GM12878 (cell line): ENCODE measurements at regions not wholly inside any gene's neighbourhood (a gene's known extent, or its start where the extent isn't known, plus 50 kb on each side); places are given as distances from the start of the nearest gene placed in this dataset.

ENCODE experiments used
- ATAC-seq: fragments of 200-7000 bp; cut with Tn5 transposase; 3 replicates; pipeline ENCODE4 v1.9.1; 2020; ENCODE audit warnings: mild to moderate bottlenecking, moderate library complexity
- BruUV-seq: library from RNA; stranded (reverse); fragments of 400-500 nt; replicated peaks from 2 replicates; lab custom pipeline; 2021; lab: Mats Ljungman, UMichigan
- CTCF ChIA-PET: fragments of 300-600 bp; sonication (Branson Sonifier 250); formaldehyde crosslinking; extraction: SDS; loops from one replicate; lab custom pipeline; 2021; ENCODE audit warnings: inconsistent platforms; lab: Yijun Ruan, JAX
- POLR2A ChIA-PET: fragments of 350-600 bp; formaldehyde crosslinking; extraction: SDS; loops from one replicate; lab custom pipeline; 2021; ENCODE audit warnings: inconsistent platforms; lab: Charles Lee
- RAD21 ChIA-PET: fragments of 300-600 bp; sonication (Branson Sonifier 250); formaldehyde crosslinking; loops from one replicate; lab custom pipeline; 2023; ENCODE audit warnings: antibody characterized with exemption; ENCODE audit not compliant: unreplicated experiment; lab: Charles Lee
- SMC1A ChIA-PET: fragments of 300-600 bp; sonication (Branson Sonifier 250); formaldehyde crosslinking; loops from one replicate; lab custom pipeline; 2023; ENCODE audit not compliant: unreplicated experiment, uncharacterized antibody; lab: Charles Lee
- DNase-seq: peaks from one replicate; pipeline ENCODE4 v3.0.0-alpha.2; 2011; ENCODE audit warnings: low read depth, low spot score
- FAIRE-seq: peaks from 3 replicates; lab custom pipeline; 2011; peaks lifted over from hg19 to GRCh38; lab: Jason Lieb, UNC
- H2AFZ ChIP-seq: 2 replicates; pipeline ENCODE4 v1.6.0; 2011; ENCODE audit warnings: low read depth, low read length, control low read depth; ENCODE audit not compliant: control insufficient read depth
- H3K27ac ChIP-seq: 2 replicates; pipeline ENCODE4 v1.5.1; 2011; ENCODE audit warnings: control low read depth; ENCODE audit not compliant: control insufficient read depth, insufficient read depth
- H3K27me3 ChIP-seq, 2 experiments: replicated peaks in 1 of 2; 2 replicates each; pipeline versions ENCODE4 v1.6.0 to v1.6.1; 2011; ENCODE audit warnings: low read length in 1 of 2; ENCODE audit not compliant: control insufficient read depth in 2 of 2, insufficient read depth in 2 of 2
- H3K36me3 ChIP-seq, 2 experiments: 2 replicates each; pipeline ENCODE4 v1.5.1; 2011; ENCODE audit warnings: low read length in 1 of 2; ENCODE audit not compliant: control insufficient read depth in 2 of 2, insufficient read depth in 2 of 2
- H3K4me1 ChIP-seq: 2 replicates; pipeline ENCODE4 v1.6.1; 2011; ENCODE audit warnings: mild to moderate bottlenecking, low read length, moderate library complexity, mixed read lengths; ENCODE audit not compliant: control insufficient read depth, insufficient read depth
- H3K4me2 ChIP-seq: 2 replicates; pipeline ENCODE4 v1.6.0; 2011; ENCODE audit warnings: control low read depth; ENCODE audit not compliant: control insufficient read depth, insufficient read depth
- H3K4me3 ChIP-seq: fragments of 200-600 bp; sonication (generic); 2 replicates; pipeline ENCODE4 v1.5.1; 2016
- H3K79me2 ChIP-seq: 2 replicates; pipeline ENCODE4 v1.6.0; 2011; ENCODE audit warnings: low read length; ENCODE audit not compliant: control insufficient read depth, insufficient read depth
- H3K9ac ChIP-seq: 2 replicates; pipeline ENCODE4 v1.8.0; 2011; ENCODE audit warnings: low read length, control low read depth, mixed read lengths; ENCODE audit not compliant: control insufficient read depth, insufficient read depth
- H3K9me3 ChIP-seq: replicated peaks from 3 replicates; pipeline ENCODE4 v1.5.1; 2011; ENCODE audit warnings: mild to moderate bottlenecking, low read length; ENCODE audit not compliant: control insufficient read depth, insufficient read depth
- H4K20me1 ChIP-seq: 2 replicates; pipeline ENCODE4 v1.6.0; 2011; ENCODE audit not compliant: control insufficient read depth, insufficient read depth
- ATF2 ChIP-seq: IDR thresholded peaks from 2 replicates; pipeline ENCODE4 v1.6.1; 2012; ENCODE audit warnings: low read length, inconsistent platforms
- ATF3 ChIP-seq: IDR thresholded peaks from 2 replicates; pipeline ENCODE4 v1.6.1; 2011; ENCODE audit warnings: low read depth, mild to moderate bottlenecking, low read length, moderate library complexity, borderline replicate concordance; ENCODE audit errors: extremely low read depth
- ATF7 ChIP-seq: fragments of 450-650 bp; IDR thresholded peaks from 2 replicates; pipeline ENCODE4 v1.6.1; 2016; ENCODE audit warnings: low read depth, mild to moderate bottlenecking
- BMI1 ChIP-seq: fragments of 450-650 bp; IDR thresholded peaks from 2 replicates; pipeline ENCODE4 v1.6.1; 2016; ENCODE audit warnings: mild to moderate bottlenecking, moderate library complexity, borderline replicate concordance
- CEBPZ ChIP-seq: fragments of 150-350 bp; IDR thresholded peaks from 2 replicates; pipeline ENCODE4 v1.6.1; 2016; ENCODE audit warnings: low read depth, low read length
- EP300 ChIP-seq, 2 experiments: fragments of 150-350 bp in 1 of 2; IDR thresholded peaks; 2 replicates each; pipeline ENCODE4 v1.6.1; 2011 to 2012; ENCODE audit warnings: low read depth in 2 of 2, low read length in 2 of 2, borderline replicate concordance in 1 of 2, improper control_type of control experiment in 1 of 2, inconsistent platforms in 1 of 2; ENCODE audit not compliant: control insufficient read depth in 1 of 2
- MAX ChIP-seq: IDR thresholded peaks from 2 replicates; pipeline ENCODE4 v1.6.1; 2012; ENCODE audit warnings: low read depth, low read length, improper control_type of control experiment
- NFYA ChIP-seq: IDR thresholded peaks from 2 replicates; pipeline ENCODE4 v1.6.1; 2011; ENCODE audit warnings: low read depth, mild to moderate bottlenecking, low read length, improper control_type of control experiment, borderline replicate concordance
- RUNX3 ChIP-seq: IDR thresholded peaks from 2 replicates; pipeline ENCODE4 v1.6.1; 2012; ENCODE audit warnings: low read length, inconsistent platforms
- SKIL ChIP-seq: fragments of 450-650 bp; IDR thresholded peaks from 2 replicates; pipeline ENCODE4 v1.6.1; 2017; ENCODE audit warnings: mild to moderate bottlenecking, low read depth, inconsistent platforms; ENCODE audit not compliant: poor library complexity, severe bottlenecking
- USF2 ChIP-seq: IDR thresholded peaks from 2 replicates; pipeline ENCODE4 v1.6.1; 2011; ENCODE audit warnings: low read depth, low read length, improper control_type of control experiment, borderline replicate concordance
- YY1 ChIP-seq: IDR thresholded peaks from 2 replicates; pipeline ENCODE4 v1.6.1; 2011; ENCODE audit warnings: low read depth, mild to moderate bottlenecking, low read length
- ZBED1 ChIP-seq: IDR thresholded peaks from 2 replicates; pipeline ENCODE4 v1.6.1; 2016; ENCODE audit warnings: borderline replicate concordance
- ZNF217 ChIP-seq: fragments of 450-650 bp; IDR thresholded peaks from 2 replicates; pipeline ENCODE4 v1.6.1; 2017; ENCODE audit warnings: antibody characterized with exemption, mild to moderate bottlenecking
- WGBS: methylation state at CpG from one replicate; pipeline ENCODE4 v1.1.6; 2016; ENCODE audit warnings: low lambda C conversion rate; ENCODE audit not compliant: insufficient replicate concordance, insufficient coverage; ENCODE audit errors: missing lambda C conversion rate; 5-methylcytosine and 5-hydroxymethylcytosine counted together
- in situ Hi-C: fragments of 300-500 bp; cut with MboI; formaldehyde crosslinking; loops from 9 replicates; pipeline ENCODE4 v1.14.3; 2018; ENCODE audit warnings: mixed read lengths
- intact Hi-C: fragments of 100-400 bp; cut with micrococcal nuclease; formaldehyde crosslinking; loops from one replicate; pipeline ENCODE4 v1.14.2; 2022; ENCODE audit not compliant: unreplicated experiment

GRCh38 chr20:6857927-6858326, 90.4 kb downstream of the BMP2 start:
- FAIRE-seq (no peak), ATAC-seq (no peak), DNase-seq (no peak)
- ChIA-PET SMC1A (interaction anchor here (0.8 to 17.1 kb wide), 8 partner anchors 8 to 89 kb away, joined by 3 to 370 read pairs (median 62); no protein-coding TSS in a partner anchor), CTCF (interaction anchor here (0.9 to 7.3 kb wide), 7 partner anchors 7 to 62 kb away, joined by 3 to 77 read pairs (median 5); no protein-coding TSS in a partner anchor), RAD21 (interaction anchor here (0.6 to 7.0 kb wide), 10 partner anchors 7 to 97 kb away, joined by 3 to 75 read pairs (median 5); no protein-coding TSS in a partner anchor), POLR2A (interaction anchor here (0.5 to 7.3 kb wide), 10 partner anchors 8 to 163 kb away, joined by 3 to 59 read pairs (median 4); no protein-coding TSS in a partner anchor)
- Histone ChIP-seq H3K4me1 (no peaks in the 10 kb centered on the region), H3K9me3 (no peaks in the 10 kb centered on the region), H3K27ac (no peak overlapping the region), H2AFZ (no peak overlapping the region), H4K20me1 (no peaks in the 10 kb centered on the region), H3K4me2 (no peak overlapping the region), H3K9ac (no peak overlapping the region), H3K36me3 (no peaks in the 10 kb centered on the region), H3K4me3 (no peak overlapping the region), H3K79me2 (no peaks in the 10 kb centered on the region), H3K27me3 (no peaks in the 10 kb centered on the region)
- WGBS: 37% methylated on average over 5 of the region's 5 CpGs
- in situ Hi-C loops (no loop called here), intact Hi-C loops (no loop called here)
- no TSS peak for BruUV-seq
- TF ChIP-seq ZNF217 (no peak), EP300 (IDR thresholded peaks at IDR 0.05; ENCODE audit: borderline replicate concordance in 1 of 2, control insufficient read depth in 1 of 2, low read depth in 2 of 2, low read length in 2 of 2) (no peak), ZBED1 (no peak), ATF3 (no peak), USF2 (no peak), MAX (no peak), YY1 (no peak), RUNX3 (no peak), SKIL (no peak), ATF7 (no peak), BMI1 (no peak), NFYA (no peak), ATF2 (no peak), CEBPZ (no peak)
